Astrocyte of the cerebellum (primary cell): ENCODE measurements at regions not wholly inside any gene's neighbourhood (a gene's known extent, or its start where the extent isn't known, plus 50 kb on each side); places are given as distances from the start of the nearest gene placed in this dataset.
A peak's percentile ranks its signal among the peaks of the same experiment; 100 is the strongest.

Experiments used
- DNase-seq: peaks from one replicate; pipeline ENCODE4 v3.0.0-alpha.2; 2011; ENCODE audit warnings: low read depth
- H3K4me3 ChIP-seq: 2 replicates; pipeline ENCODE4 v1.5.1; 2011; ENCODE audit warnings: mild to moderate bottlenecking, low read depth, low read length, moderate library complexity
- in situ Hi-C: cut with HindIII; loops from 2 replicates; pipeline ENCODE4 v1.10.0; 2017; ENCODE audit warnings: low sequenced_read_pairs
- TF ChIP-seq, protein P1 (sequence below): IDR thresholded peaks from 2 replicates; pipeline ENCODE4 v1.5.1; 2012; ENCODE audit warnings: low read length, low read depth, moderate library complexity, mild to moderate bottlenecking; ENCODE audit errors: missing control alignments

DNA sequence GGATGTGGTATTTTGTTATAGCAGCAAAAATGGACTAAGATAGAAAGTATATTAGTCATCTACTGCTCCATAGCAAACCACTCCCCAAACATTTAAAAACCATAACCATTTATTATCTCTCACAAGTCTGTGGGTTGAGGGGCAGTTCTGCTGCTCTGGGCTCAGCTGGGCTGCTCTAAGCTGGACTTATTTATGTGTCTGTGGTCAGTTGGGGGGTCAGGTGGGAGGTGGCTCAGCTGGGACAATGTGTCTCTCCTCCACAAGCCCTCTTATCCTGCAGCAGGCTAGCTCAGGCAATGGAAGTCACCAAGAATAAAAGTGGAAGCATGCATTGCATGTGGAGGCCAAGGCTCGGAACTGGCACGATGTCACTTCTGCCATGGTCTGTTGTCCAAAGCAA lies 226.1 kb upstream of the N4BP1 start:
- TF ChIP-seq, protein P1, sequence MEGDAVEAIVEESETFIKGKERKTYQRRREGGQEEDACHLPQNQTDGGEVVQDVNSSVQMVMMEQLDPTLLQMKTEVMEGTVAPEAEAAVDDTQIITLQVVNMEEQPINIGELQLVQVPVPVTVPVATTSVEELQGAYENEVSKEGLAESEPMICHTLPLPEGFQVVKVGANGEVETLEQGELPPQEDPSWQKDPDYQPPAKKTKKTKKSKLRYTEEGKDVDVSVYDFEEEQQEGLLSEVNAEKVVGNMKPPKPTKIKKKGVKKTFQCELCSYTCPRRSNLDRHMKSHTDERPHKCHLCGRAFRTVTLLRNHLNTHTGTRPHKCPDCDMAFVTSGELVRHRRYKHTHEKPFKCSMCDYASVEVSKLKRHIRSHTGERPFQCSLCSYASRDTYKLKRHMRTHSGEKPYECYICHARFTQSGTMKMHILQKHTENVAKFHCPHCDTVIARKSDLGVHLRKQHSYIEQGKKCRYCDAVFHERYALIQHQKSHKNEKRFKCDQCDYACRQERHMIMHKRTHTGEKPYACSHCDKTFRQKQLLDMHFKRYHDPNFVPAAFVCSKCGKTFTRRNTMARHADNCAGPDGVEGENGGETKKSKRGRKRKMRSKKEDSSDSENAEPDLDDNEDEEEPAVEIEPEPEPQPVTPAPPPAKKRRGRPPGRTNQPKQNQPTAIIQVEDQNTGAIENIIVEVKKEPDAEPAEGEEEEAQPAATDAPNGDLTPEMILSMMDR, result no peak
- DNase-seq, result no peak
- in situ Hi-C loops, result no loop called here
- no peak overlapping the region for H3K4me3 ChIP-seq

DNA sequence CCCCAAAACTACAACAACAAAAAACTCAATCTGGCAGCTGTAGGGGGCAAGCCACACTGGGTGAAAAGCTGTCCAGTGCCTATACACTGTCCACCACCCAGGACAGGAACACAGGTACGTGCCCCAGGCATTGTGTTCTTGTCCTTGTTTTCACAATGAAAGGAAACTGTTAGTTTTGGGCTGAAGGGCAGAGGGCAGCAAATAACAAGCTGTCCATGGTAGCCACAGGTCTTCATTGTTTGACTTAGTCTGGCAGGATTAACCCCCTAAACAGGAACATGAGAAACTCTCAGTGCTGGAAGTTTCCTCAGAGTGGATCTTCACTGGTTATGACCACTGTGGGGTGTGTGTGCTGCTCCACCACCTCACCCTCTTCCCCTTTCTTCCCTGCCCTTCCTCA lies 224.6 kb upstream of the N4BP1 start:
- in situ Hi-C loops, result no loop called here

DNA sequence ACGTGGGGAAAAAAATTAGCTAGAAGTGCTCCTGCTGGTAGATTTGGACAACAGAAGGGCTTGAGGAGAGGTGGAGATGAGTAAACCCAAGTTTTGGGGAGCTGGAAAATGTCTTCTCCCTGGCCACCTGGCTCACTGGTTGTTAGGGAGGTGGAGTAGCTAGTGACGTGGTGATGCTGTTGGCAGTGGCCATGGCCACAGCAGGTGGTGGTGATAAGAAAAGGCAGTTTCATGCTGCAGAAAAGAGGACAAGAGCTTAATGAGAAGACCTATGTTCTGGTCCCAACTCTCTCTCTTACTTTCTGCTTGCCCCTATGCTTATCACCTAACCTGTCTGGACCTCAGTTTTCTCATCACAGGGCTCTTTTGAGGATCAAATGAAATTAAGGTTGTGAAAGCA lies 223.5 kb upstream of the N4BP1 start:
- in situ Hi-C loops, result no loop called here

More for the DNA sequence above, 224.6 kb upstream of the N4BP1 start:
- no peak overlapping the region for H3K4me3 ChIP-seq
- TF ChIP-seq, protein P1, result no peak
- DNase-seq, result no peak

DNA sequence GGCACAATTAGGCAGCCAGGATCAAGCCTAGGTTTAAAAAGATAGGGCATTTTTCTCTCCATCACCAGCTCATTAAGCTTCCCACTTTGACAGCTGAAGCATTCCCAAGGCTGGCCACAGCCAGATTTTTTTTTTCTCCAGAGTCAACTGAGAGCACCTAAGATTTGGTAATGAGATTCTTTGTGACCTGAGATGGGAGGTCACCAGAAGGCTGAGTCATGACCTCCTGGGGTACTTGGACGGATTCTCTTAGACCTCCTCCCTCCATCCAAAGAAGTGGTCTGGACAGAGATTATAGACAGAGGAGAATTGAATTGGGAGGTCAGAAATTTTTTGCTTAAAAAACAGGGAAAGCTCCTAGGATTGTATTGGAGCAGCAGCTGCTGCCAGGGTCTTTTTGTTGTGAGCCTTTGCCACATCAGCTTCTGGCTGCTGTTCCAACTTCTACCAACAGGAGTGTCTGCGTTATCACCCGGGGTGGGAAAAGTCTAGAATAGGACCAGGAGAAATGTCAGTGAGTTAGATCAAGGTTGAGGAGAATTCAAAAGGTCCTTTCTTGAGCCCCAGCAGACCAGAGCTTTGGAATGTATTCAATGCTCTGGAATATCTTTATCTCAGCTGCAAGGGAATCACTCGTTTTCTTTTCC lies 221.2 kb upstream of the N4BP1 start:
- TF ChIP-seq, protein P1, result peak; percentile 20
- in situ Hi-C loops, result no loop called here
- DNase-seq, result no peak
- no peak overlapping the region for H3K4me3 ChIP-seq

More for the DNA sequence above, 223.5 kb upstream of the N4BP1 start:
- no peak for DNase-seq
- no peak overlapping the region for H3K4me3 ChIP-seq
- TF ChIP-seq, protein P1, result no peak

DNA sequence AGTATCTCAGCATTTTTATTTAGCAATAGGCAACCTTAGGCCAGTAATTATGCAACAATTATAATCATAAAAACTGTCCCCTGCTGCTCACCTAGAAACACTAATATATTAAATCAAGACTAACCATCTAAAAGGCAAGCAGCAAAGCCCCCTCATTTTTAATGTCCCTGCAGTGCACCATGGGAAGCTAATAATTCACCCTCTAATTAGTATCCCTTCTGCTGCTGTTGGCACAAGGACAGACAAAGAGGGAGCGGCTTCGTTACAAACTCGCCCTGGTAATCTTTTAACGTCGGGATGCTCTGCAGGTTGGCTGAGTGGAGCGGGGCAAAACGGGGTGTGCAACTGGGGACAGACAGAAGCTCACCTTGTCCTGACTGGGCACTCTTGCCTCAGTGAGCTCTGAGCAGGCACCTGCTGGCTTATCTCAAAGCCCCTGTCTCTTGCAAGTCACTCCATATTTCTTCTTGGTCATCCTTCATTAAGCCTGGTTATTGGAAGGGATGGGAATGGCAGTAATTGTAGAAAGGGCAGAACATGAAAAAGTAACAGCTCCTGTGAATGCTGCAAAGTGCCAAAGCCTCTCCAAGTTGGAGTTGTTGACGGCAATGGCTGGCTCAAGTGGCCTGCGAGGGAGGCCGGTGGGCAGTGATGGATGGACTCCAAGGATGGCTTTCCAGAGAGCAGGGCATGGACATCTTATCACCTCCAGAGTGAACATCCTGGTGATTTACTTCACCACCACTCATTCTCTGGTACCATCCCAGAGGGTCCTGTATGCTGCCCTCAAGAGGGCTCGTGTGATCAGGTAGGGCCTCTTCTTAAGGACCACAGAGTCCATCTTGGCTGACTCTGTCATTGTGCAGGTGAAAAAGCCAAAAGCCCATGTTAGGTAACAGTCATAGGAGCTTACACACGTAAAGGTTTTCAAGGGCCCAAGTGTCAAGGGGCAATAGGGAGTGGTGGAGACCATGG lies 219.6 kb upstream of the N4BP1 start:
- DNase-seq, result no peak
- TF ChIP-seq, protein P1, result no peak
- no peak overlapping the region for H3K4me3 ChIP-seq
- in situ Hi-C loops, result no loop called here

DNA sequence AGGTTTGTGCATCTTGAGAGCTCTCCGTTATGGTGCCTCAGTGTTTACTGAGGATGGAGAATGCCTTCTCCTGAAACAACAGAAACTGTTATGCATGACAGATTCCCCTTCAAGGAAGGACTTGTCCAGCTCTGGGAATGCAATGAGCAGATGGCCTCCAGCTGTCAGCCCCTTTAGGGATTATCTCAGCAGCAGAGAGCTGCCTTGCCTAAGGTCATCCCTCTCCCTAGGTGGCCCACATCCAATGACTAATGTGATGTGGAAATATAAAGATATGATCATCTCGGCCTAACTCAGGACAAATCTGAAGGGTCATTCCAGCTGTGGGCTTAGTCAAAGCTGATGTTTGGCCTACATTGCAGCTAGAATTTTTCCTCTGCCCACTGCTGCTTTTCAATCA lies 214.3 kb upstream of the N4BP1 start:
- TF ChIP-seq, protein P1, result no peak
- DNase-seq, result no peak
- in situ Hi-C loops, result no loop called here
- H3K4me3 ChIP-seq, result no peak overlapping the region
